GM18867 (cell line): ENCODE measurements at regions not wholly inside any gene's neighbourhood (a gene's known extent, or its start where the extent isn't known, plus 50 kb on each side); places are given as distances from the start of the nearest gene placed in this dataset.
"Not testable (repeated sequence)": the region's sequence is repeated elsewhere in the genome, so short reads cannot be mapped to it uniquely, and the experiment has no call there.

Experiments used
- ATAC-seq: cut with Tn5 transposase; IDR thresholded peaks from one replicate; pipeline ENCODE4 v1.9.1; 2021; ENCODE audit warnings: mild to moderate bottlenecking, moderate library complexity; ENCODE audit not compliant: unreplicated experiment

DNA sequence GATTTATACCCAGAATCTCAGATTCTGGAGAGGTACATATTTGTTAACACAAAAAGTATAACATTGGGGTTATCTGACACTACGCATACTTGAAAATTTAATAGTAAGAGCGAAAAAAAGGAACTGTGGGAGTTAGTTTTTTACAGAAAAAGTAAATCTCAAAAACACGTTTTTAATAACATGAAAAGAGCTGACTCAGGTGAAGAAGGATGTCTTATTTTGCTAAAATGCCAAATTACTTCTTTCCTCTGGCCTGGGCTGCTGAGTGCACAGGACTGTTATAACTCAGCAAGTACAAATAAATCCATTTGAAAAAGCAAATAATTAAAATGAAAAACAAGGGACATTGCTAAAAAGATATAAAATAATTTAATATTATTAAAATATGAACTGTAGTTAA lies 1322.9 kb downstream of the ARAP2 start:
- ATAC-seq = no peak

DNA sequence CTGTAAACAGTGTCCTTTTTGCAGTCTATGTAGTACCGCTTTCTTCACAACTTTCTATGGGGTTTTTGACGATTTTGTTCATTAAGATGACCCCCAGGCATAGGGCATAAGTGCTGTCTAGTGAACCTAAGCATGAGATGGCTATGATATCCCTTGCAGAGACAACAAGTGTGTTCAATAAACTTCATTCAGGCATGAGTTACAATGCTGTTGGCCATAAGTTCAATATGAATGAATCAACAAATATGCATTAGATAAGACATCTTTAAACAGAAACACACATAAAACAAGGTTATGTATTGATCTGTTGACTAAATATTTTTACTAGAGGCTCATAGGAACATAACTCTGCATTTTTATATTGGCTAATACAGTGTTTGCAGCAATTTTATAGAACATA lies 1322.0 kb downstream of the ARAP2 start:
- ATAC-seq = no peak

DNA sequence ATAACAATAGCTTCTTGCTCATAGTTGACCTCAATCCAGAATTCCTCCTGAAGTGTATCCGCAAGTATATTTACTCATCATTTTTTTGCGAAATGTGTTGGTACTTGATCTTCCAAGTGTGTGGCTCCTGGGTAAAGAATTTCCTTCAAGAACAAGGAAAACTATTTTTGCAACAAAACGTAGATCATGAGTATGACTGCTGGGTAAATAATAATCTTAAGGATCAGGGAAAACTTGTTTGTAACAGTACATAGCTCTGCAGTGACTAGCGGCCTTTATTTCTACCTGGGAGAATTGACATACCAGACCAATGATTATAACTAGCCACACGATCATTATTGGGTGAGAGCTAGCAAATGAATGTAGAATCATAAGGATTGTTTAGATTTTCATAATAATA lies 1311.7 kb downstream of the ARAP2 start:
- no peak for ATAC-seq

DNA sequence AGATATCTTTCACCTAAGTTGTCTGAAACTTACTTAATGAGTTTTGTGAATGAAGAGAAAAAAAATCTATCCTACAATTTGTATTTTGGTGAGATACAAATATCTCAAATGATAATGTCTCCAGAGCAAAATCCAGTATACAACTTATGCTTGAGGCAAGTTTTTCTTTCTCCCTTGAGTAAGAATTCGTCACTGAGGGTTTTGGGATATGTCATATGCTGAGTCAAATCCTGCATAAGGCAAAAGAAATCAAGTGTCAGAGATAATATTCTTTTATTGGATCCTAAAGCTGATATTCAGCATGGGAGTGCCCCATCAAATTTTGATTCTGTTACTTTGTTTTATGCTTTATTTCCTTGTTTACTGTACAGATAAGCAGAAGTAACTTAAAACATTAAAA lies 1308.6 kb downstream of the ARAP2 start:
- ATAC-seq = no peak

DNA sequence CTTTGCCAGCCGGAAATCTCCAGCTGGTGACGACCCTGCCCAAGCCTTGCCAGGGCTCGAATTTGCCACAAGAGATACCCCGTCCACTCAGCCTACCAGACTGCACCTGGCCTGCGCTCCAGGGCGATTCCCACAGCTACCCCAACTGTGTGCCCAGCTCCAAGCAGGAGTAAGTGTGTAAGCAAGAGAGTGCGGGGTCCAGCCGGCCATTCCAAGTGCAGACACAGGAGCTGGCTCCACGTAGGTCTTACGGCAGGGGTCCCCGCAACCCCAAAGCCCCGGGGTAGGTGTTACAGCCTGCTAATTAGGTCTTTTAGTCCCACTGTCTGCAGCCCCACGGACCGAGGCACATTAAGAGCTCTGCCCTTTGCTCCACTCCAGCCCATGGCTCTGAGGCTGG lies 1305.2 kb downstream of the ARAP2 start:
- no peak for ATAC-seq

DNA sequence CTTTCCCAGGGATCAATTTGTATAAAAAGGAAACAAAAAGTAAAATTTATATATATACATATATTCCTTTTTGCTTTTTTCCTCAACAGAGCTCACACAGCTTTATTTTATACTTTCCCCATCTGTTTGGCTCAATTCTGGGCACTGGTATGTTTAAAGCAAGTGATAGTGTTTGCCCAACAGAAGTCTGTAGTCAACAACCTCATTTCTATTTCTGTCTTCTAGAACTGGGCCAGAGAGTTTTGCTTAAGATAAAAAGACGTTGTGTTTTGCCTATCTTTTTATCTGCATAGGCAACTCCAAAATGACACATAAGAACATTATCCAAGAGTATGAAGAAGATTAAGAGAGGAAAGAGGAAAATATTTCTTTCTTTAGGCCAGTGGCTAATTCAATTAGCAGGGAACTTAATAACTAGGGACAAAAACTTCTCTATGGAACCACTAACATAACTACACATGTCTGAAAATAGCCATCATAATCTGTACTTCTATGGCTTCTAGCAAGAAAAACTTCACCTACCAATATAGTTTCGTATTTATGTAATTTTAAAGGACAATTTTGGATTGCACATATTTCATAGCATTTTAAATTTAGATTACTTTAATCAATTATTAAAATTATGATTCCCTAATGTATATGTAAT lies 1300.5 kb downstream of the ARAP2 start:
- ATAC-seq = no peak

DNA sequence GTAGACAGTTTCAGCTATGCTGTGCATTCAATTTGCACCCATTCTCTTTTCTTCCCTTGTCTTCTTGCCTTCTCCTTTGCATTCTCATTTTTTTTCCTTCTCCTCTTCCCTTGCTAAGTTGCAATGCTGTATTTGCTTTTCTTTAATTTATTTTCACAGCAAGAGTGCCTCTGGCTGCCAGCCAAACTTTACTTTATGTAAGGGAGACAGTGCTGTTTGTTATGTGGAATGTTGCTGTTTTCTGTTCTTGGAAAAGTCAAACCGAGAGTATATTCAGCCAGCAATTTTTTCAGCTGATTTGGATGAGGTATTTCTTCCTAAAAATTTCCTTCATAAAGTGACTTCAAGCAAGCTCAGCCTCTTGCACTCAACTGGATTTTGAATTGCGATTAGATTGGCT lies 1293.4 kb downstream of the ARAP2 start:
- no peak for ATAC-seq

DNA sequence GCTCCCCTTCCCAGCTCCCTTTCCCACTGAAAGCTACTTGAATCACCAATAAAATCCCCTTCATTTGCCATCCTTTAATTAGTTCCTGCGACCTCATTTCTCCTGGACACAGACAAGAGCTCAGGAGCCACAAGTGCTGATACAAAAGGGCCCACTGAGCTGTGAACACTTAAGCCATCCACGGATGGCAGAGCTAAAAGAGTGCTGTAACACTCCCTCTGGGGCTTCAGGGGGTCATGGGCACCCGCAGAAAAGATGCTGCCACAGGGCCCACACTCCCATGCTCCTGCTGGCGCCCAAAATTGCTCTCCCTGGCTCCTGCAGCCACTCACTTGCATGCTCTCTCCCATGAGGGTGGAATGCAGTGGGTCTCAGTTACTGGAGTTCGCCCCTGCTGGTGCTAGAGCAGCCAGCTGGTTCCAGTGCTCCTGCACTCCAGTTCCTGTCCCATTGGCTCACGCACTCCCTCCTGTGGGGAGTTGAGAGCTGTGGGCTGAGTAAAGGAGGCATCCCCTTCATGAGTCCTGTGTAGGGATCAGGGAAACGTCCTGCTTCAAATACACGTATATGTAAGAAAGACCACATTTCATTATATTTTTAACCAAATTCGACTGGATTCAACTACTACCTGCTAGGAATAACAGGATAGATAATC lies 1291.0 kb downstream of the ARAP2 start:
- ATAC-seq = no peak

DNA sequence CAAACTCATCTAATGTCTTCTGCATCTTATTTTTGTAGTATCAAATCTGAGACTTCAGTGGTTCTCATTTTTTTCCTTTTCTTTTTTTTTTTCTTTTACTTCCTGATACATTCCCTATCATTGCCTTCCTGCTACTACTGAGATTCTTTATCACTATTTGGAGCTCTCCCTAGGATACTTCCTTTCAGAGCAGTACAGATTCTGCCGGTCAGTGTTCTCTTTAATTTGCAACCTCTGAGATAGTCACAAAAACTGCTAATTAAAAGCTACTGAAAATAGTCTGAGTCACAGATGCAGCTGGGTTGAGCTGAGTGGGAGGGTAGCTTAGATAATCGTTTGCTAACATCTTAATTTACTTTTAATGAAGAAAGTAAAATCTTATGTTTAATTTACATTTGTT lies 1279.7 kb downstream of the ARAP2 start:
- no peak for ATAC-seq

DNA sequence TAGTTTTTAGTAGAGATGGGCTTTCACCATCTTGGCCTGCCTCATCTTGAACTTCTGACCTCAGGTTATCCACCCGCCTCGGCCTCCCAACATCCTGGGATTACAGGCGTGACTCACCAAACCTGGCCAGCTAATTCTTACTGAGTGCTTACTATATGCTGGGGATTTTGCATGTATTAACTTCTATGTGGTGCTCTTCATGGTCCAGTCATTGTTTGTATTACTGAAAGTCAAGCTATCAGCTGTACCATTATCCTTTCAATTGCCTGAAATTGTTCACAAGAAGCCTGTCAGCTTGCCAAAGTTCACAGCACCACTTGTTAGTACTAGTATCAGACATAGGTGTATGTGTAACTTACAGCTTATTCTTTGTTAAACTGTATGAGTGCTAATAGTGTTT lies 1272.1 kb downstream of the ARAP2 start:
- ATAC-seq = no peak

DNA sequence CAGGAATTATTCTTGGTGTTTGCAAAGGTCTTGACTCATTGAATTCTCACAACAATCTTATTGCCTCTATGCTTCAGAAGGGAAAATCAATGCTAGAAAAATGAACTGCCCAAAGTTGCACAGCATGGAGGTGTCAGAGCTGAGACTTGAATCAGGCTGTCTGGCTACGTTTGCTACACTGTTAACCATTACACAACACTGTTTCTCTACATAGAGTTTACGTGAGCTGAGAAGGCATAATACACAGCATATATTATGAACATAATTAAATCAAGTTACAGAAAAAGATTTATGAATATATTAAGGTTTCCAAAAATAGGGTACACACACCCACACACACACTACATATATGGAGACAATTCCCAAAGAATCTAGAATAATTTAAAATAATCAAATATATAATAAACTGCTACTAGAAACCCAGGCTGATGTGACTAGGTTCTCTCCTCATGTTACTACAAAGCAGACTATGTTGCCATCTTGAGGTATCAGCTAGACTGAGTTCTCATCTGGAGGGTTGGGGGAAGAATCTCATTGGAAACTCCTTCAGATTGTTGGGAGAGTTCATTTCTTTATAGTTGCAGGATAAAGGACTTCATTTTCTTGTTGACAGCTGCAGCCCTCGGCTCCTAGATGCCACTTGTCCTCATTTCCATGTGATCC lies 1270.5 kb downstream of the ARAP2 start:
- no peak for ATAC-seq

DNA sequence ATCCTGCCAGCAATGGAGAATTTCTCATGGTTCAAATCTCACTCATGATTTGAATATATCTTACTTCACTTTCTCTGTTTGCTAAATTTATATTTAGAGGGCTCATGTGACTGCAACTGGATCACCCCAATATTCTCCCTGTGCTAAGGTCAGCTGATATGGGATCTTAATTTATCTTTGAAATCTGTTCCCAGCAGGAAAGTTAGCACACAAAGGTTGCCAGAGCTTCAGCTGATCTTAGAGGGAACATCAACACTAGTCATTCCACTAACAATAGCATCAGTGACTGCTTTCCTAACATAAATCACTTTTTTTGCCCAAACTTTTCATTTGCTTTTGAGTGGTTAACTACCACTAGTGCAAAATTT lies 1270.0 kb downstream of the ARAP2 start:
- no peak for ATAC-seq

DNA sequence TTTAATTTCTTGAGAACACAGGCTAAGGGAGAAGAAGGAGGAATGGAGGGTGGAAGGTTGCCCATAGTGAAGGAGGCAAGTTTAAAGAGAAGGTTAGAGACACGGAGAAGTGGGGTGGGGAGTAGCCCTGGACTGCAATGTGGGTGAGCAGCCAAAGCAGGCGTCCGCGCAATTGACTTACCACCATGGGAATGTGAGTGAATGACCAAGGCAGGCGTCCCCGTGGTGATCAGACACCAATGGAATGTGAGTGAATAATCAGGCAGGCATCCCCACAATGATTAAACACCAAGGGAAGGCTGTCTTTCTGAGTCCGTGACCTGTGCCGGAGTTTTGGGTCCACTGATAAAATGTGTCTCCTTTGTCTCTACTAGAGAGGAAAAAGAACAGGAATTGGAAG lies 1223.1 kb downstream of the ARAP2 start:
- ATAC-seq = not testable (repeated sequence)

DNA sequence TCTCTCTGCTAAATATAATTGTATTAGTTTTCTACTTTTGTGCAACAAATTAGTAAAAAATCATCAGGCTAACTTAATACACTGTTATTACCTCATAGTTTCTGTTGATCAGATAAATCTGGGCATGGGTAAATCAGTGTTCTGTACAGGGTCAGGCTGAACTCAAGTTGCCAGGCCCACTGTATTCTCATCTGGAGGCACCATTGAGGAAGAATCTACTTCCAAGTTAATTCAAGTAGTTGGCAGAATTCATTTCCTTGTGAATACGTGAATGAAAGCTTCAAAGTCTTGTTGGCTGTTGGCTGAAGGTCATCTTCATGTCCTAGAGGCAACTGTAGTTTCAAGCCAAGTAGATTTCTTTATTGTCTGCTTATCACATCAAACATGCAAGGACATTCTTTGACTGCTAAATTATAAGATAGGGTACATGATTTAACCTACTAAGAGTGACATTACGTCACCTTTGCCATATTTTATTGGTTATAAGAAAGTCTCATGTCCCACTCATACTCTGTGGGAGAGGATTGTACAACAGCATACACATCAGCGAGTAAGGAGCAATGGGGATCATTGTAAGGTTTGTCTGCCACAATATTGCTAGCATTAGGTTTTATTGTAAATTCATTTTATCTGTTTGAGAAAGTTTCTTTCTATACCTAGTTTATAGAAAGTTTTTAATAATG lies 1219.0 kb downstream of the ARAP2 start:
- ATAC-seq = no peak

DNA sequence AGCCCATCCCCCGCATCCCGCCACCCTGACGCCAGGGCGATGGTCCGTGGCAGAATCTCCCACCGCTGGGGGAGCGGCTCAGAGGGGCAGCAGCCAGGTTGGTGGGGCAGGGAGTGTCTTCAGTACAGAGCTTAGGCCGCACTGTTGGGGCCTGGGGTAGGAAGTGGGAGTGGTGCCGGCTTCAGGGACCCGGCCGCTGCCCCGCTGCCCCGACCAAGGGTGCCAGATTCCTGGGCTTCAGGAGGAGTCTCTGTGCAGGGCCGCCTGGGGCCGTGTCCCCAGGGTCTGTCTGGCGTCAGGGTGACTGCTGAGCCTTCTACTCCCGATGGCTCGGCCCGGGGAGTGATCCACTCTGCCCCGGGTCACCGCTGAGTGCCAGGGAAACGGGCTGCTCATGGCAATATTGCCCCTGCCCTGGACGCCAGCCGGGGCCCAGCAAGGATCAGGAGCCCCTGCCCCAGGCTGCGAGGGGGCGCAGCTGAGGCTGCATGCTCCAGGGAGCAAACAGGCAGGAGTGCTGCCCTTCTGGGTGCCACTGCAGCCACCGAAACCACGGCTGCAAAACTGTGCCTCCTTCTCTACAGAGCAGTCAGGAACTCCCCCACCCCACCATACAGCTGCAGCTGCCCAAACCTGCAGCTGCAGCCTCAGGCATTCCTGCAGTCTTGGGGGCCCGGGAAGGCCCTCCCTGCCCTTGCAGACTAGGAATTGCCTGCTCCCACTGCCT lies 1206.1 kb downstream of the ARAP2 start:
- ATAC-seq = no peak

DNA sequence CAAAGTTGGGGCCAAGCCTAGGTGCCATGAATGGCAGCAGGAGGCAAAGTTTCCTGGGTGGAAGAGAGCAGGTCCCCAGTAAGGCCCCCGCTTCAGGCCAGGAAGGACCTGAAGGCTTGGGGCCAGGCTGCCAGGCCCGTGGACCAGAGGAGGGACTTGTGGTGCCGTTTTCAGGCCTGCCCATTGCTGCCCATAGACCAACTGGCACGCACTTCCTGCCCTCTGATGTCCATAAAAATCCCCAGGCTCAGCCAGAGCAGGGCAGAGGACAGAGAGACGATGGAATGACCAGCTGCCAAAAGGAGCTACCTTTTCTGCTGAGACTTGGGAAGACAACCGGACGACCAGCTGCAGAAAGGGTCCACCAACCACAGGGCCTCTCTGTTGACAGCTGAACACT lies 1205.5 kb downstream of the ARAP2 start:
- no peak for ATAC-seq

DNA sequence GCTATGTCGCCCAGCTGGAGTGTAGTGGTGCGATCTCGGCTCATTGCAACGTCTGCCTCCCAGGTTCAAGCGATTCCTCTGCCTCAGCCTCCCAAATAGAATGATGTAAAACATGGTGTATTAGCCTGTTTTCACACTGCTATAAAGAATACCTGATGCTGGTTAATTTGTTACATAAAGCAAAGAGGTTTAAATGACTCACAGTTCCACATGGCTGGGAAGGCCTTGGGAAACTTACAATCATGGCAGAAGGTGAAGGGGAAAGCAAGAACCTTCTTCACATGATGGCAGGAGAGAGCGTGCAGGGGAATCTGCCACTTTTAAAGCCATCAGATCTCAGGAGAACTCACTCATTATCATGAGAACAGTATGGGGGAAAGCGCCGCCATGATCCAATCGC lies 1191.8 kb downstream of the ARAP2 start:
- ATAC-seq = no peak

DNA sequence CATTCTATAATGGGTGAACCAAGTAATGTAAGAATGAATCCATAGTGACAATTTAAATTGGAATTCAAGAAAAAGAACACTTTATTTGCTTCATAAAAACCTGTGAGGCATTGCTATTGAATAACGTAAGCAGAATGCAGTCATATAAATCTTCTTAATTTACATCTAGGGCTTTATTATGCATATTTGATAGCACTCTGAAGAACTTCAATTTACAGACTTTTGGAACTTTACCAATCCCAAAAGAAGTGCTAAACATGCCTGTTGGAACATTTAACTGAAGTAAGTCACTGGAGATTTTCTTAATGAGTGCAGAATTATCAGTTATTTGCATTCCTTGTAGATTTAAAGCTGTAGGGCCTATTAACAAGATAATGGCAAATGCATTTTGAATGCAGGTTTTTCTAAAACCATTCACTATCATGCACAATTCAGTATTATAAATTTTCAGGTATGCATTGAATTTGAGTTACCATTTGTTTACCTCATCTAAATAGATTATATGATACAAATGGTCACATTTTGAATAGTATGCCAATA lies 1181.2 kb downstream of the ARAP2 start:
- no peak for ATAC-seq

DNA sequence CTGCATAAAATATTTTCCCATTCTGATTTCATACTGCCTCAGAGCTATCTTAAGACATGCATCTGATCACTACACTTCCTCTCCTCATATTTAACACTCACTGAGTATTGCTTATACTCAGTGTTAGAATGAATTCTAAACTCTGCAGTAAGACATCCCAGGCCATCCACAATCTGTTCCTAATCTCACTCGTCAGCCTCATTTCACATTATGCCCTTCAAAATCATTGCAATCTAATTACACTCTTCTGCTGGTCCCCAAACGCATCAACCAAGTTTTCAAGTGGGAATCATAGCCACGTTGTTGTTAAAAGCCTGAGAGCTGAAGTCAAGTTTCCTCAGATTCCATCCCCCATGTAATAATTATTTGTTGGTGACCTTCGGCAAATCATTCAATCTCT lies 1177.9 kb downstream of the ARAP2 start:
- ATAC-seq = no peak

DNA sequence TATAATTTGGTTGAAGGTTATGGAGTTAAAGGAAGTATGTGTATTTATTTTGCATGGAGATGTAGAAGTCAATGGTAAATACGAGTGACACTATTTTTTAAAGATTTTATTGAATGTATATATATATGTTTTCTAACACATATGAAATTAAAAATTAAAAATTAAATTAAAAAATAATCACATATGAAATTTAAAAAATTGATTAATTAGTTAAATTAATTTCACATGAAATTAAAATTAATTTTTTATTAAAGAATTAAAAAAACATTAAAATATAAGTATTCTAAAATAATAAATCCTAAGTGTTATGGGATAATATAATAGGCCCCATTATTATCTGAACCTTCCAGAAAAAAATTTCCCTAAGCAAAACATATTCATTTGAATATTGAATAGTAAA lies 1163.5 kb downstream of the ARAP2 start:
- no peak for ATAC-seq

DNA sequence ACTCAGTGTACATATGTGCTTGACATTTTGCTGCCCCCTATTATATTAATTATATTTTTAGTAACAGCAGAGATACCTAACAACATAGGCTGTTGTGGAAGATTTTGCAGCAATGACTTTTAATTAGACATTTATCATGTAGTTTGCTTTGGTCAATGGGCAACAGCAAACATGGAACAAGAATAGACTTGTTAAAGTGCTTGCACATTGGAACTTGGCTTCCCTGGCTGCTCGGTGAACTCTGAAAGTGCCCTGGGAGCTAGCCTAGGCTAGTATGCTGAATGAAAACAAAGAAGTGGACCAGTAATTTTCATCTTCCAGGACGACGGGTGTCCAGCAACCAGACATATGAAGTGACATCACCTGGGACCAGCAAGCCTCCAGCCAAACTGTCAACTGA lies 1157.1 kb downstream of the ARAP2 start:
- ATAC-seq = no peak
